ENCODE measurements at regions not wholly inside any gene's neighbourhood (a gene's known extent, or its start where the extent isn't known, plus 50 kb on each side); places are given as distances from the start of the nearest gene placed in this dataset.

- TF ChIP-seq CTCF (IDR thresholded peaks at IDR 0.05; ENCODE audit: insufficient read depth, low read length) (no peak), POLR2AphosphoS5 (IDR thresholded peaks at IDR 0.05; ENCODE audit: low read depth) (no peak), GABPA (IDR thresholded peaks at IDR 0.05; ENCODE audit: low read depth) (no peak), REST (IDR thresholded peaks at IDR 0.05; ENCODE audit: insufficient replicate concordance, low read depth) (no peak)
These were observed 406.9 kb downstream of the RFC3 start for GRCh38 chr13:34224877-34225276.

Data from HL-60 (cell line).